H1 (cell line): ENCODE measurements at regions not wholly inside any gene's neighbourhood (a gene's known extent, or its start where the extent isn't known, plus 50 kb on each side); places are given as distances from the start of the nearest gene placed in this dataset.

Source experiments
- CTCF ChIA-PET: fragments of 300-600 bp; sonication (Branson Sonifier 250); formaldehyde crosslinking; loops from one replicate; lab custom pipeline; 2021; ENCODE audit not compliant: partially characterized antibody; lab: Charles Lee
- POLR2A ChIA-PET: fragments of 300-600 bp; sonication (Branson Sonifier 250); formaldehyde crosslinking; loops from one replicate; lab custom pipeline; 2021; ENCODE audit warnings: inconsistent platforms; ENCODE audit not compliant: partially characterized antibody; lab: Charles Lee
- DNase-seq, 2 experiments: peaks; one replicate each; pipeline versions ENCODE4 v3.0.0 to v3.0.0-alpha.2; 2010 to 2022; ENCODE audit warnings: low spot score in 2 of 2, low read depth in 1 of 2, mixed read lengths in 1 of 2
- FAIRE-seq: peaks from 2 replicates; lab custom pipeline; 2011; peaks lifted over from hg19 to GRCh38; lab: Jason Lieb, UNC
- H2AFZ ChIP-seq: 2 replicates; pipeline ENCODE4 v1.8.1; 2012; ENCODE audit warnings: low read length, inconsistent platforms
- H2AK5ac ChIP-seq: 2 replicates; pipeline ENCODE4 v1.6.1; 2013; ENCODE audit warnings: low read depth, low read length
- H2BK120ac ChIP-seq: replicated peaks from 2 replicates; pipeline ENCODE3; 2013; ENCODE audit warnings: low read depth, low read length, inconsistent platforms
- H2BK12ac ChIP-seq: 2 replicates; pipeline ENCODE4 v1.6.1; 2013; ENCODE audit warnings: low read depth, low read length
- H2BK15ac ChIP-seq: 2 replicates; pipeline ENCODE4 v1.6.1; 2013; ENCODE audit warnings: low read length
- H2BK20ac ChIP-seq: 2 replicates; pipeline ENCODE4 v1.6.1; 2013; ENCODE audit warnings: low read length
- H2BK5ac ChIP-seq: 2 replicates; pipeline ENCODE4 v1.6.1; 2013; ENCODE audit warnings: low read depth, low read length
- H3K14ac ChIP-seq: 2 replicates; pipeline ENCODE4 v1.6.1; 2013; ENCODE audit warnings: inconsistent platforms; ENCODE audit not compliant: insufficient read length
- H3K18ac ChIP-seq: 2 replicates; pipeline ENCODE4 v1.6.1; 2013; ENCODE audit warnings: low read length; ENCODE audit errors: extremely low read depth
- H3K23ac ChIP-seq: 2 replicates; pipeline ENCODE4 v1.6.1; 2013; ENCODE audit warnings: inconsistent platforms; ENCODE audit not compliant: insufficient read length
- H3K23me2 ChIP-seq: 2 replicates; pipeline ENCODE4 v1.6.1; 2013; ENCODE audit warnings: low read depth, low read length
- H3K27ac ChIP-seq: 2 replicates; pipeline ENCODE4 v1.6.1; 2011; ENCODE audit warnings: low read depth, low read length, inconsistent platforms
- H3K27me3 ChIP-seq, 4 experiments: replicated peaks in 1 of 4; 1 replicate in 1 of 4; 2 replicates in 3 of 4; pipeline versions ENCODE4 v1.6.1 to v1.8.1; 2011 to 2013; ENCODE audit warnings: low read length in 3 of 4, mild to moderate bottlenecking in 3 of 4, inconsistent platforms in 2 of 4, mixed read lengths in 2 of 4, moderate library complexity in 1 of 4; ENCODE audit not compliant: control insufficient read depth in 3 of 4, insufficient read depth in 3 of 4; ENCODE audit errors: extremely low read depth in 1 of 4
- H3K36me3 ChIP-seq, 4 experiments: 2 replicates each; pipeline versions ENCODE4 v1.6.1 to v1.8.1; 2011 to 2013; ENCODE audit warnings: mild to moderate bottlenecking in 4 of 4, low read length in 3 of 4, moderate library complexity in 2 of 4, control low read depth in 1 of 4, inconsistent platforms in 1 of 4; ENCODE audit not compliant: insufficient read depth in 4 of 4, control insufficient read depth in 2 of 4
- H3K4ac ChIP-seq: replicated peaks from 2 replicates; pipeline ENCODE3; 2013; ENCODE audit warnings: low read length, low read depth, mixed read lengths, inconsistent platforms; ENCODE audit not compliant: insufficient read length
- H3K4me1 ChIP-seq, 4 experiments: replicated peaks in 1 of 4; 1 replicate in 1 of 4; 2 replicates in 3 of 4; pipeline versions ENCODE4 v1.6.1 to v1.8.1; 2011 to 2013; ENCODE audit warnings: low read length in 3 of 4, inconsistent platforms in 2 of 4, mixed read lengths in 1 of 4; ENCODE audit not compliant: insufficient read depth in 4 of 4, control insufficient read depth in 3 of 4
- H3K4me2 ChIP-seq, 2 experiments: 2 replicates each; pipeline versions ENCODE4 v1.6.1 to v1.8.1; 2011 to 2013; ENCODE audit warnings: low read depth in 2 of 2, low read length in 2 of 2, control low read depth in 1 of 2, inconsistent platforms in 1 of 2, mild to moderate bottlenecking in 1 of 2; ENCODE audit not compliant: insufficient read depth in 1 of 2
- H3K4me3 ChIP-seq, 4 experiments: fragments of 200-600, 300-600 bp in 1 of 4; sonication (generic), shearing (Covaris generic), sonication (Bioruptor Twin) in 1 of 4; 2 replicates each; pipeline versions ENCODE4 v1.5.1 to v1.8.1; 2011 to 2016; ENCODE audit warnings: low read length in 4 of 4, low read depth in 3 of 4, control low read depth in 2 of 4, inconsistent platforms in 2 of 4, mild to moderate bottlenecking in 2 of 4, mixed read lengths in 1 of 4, moderate library complexity in 1 of 4; ENCODE audit not compliant: insufficient read depth in 2 of 4; ENCODE audit errors: extremely low read depth in 1 of 4
- H3K56ac ChIP-seq: replicated peaks from 2 replicates; pipeline ENCODE3; 2013; ENCODE audit warnings: low read depth, mild to moderate bottlenecking, mixed read lengths, low read length, inconsistent platforms; ENCODE audit not compliant: insufficient read length
- H3K79me1 ChIP-seq: 2 replicates; pipeline ENCODE4 v1.6.1; 2013; ENCODE audit warnings: low read depth, low read length, control low read depth
- H3K79me2 ChIP-seq, 2 experiments: 2 replicates each; pipeline versions ENCODE4 v1.6.1 to v1.8.1; 2012 to 2013; ENCODE audit warnings: low read length in 2 of 2, mild to moderate bottlenecking in 2 of 2, inconsistent platforms in 1 of 2; ENCODE audit not compliant: insufficient read depth in 2 of 2, control insufficient read depth in 1 of 2
- H3K9ac ChIP-seq, 4 experiments: replicated peaks in 1 of 4; 1 replicate in 1 of 4; 2 replicates in 3 of 4; pipeline versions ENCODE4 v1.6.1 to v1.8.1; 2011 to 2013; ENCODE audit warnings: low read depth in 3 of 4, low read length in 3 of 4, control low read depth in 2 of 4, mild to moderate bottlenecking in 2 of 4, moderate library complexity in 2 of 4, inconsistent platforms in 1 of 4; ENCODE audit errors: extremely low read depth in 1 of 4
- H3K9me3 ChIP-seq, 2 experiments: 2 replicates each; pipeline versions ENCODE4 v1.6.1 to v1.8.1; 2012 to 2013; ENCODE audit warnings: mild to moderate bottlenecking in 2 of 2, moderate library complexity in 2 of 2, control low read depth in 1 of 2, inconsistent platforms in 1 of 2, low read depth in 1 of 2, low read length in 1 of 2, mixed read lengths in 1 of 2; ENCODE audit not compliant: insufficient read depth in 2 of 2
- H4K20me1 ChIP-seq, 2 experiments: replicated peaks in 1 of 2; 2 replicates each; pipeline versions ENCODE3 to v1.8.1; 2011 to 2013; ENCODE audit warnings: inconsistent platforms in 2 of 2, low read length in 2 of 2, mild to moderate bottlenecking in 1 of 2; ENCODE audit not compliant: insufficient read depth in 2 of 2, control insufficient read depth in 1 of 2
- H4K5ac ChIP-seq: 2 replicates; pipeline ENCODE4 v1.6.1; 2013; ENCODE audit warnings: low read length, low read depth, mixed read lengths, inconsistent platforms; ENCODE audit not compliant: insufficient read length
- H4K8ac ChIP-seq: 2 replicates; pipeline ENCODE4 v1.8.0; 2013; ENCODE audit warnings: mild to moderate bottlenecking, moderate library complexity, low read length, inconsistent platforms; ENCODE audit not compliant: insufficient read depth; ENCODE audit errors: extremely low read depth
- H4K91ac ChIP-seq: replicated peaks from 2 replicates; pipeline ENCODE3; 2013; ENCODE audit warnings: low read length, mixed read lengths, inconsistent platforms; ENCODE audit not compliant: insufficient read length
- CTCF ChIP-seq, 3 experiments: IDR thresholded peaks; 1 replicate in 2 of 3; 2 replicates in 1 of 3; pipeline versions ENCODE4 v1.5.1 to v1.6.1; 2011; ENCODE audit warnings: low read length in 3 of 3, mild to moderate bottlenecking in 3 of 3, inconsistent platforms in 2 of 3, low read depth in 1 of 3, moderate library complexity in 1 of 3; ENCODE audit not compliant: insufficient read depth in 1 of 3; ENCODE audit errors: control extremely low read depth in 1 of 3
- E2F6 ChIP-seq: IDR thresholded peaks from 2 replicates; pipeline ENCODE4 v1.6.1; 2012; ENCODE audit warnings: inconsistent platforms
- EGR1 ChIP-seq: IDR thresholded peaks from 2 replicates; pipeline ENCODE4 v1.6.1; 2011; ENCODE audit warnings: low read depth, low read length, borderline replicate concordance
- HDAC6 ChIP-seq: IDR thresholded peaks from one replicate; pipeline ENCODE4 v1.7.1; 2012; ENCODE audit warnings: low read depth, mild to moderate bottlenecking, inconsistent platforms, low read length, moderate library complexity
- JUN ChIP-seq: IDR thresholded peaks from 2 replicates; pipeline ENCODE4 v1.6.1; 2011; ENCODE audit warnings: low read depth, mild to moderate bottlenecking, improper control_type of control experiment, low read length
- MAFK ChIP-seq: IDR thresholded peaks from 2 replicates; pipeline ENCODE4 v1.6.1; 2012; ENCODE audit warnings: low read depth, mild to moderate bottlenecking, improper control_type of control experiment, low read length
- PHF8 ChIP-seq: fragments of 200-600 bp; sonication (generic); conservative IDR thresholded peaks from 2 replicates; pipeline ENCODE4 v1.7.1; 2012; ENCODE audit warnings: low read depth, mild to moderate bottlenecking, inconsistent platforms, low read length, moderate library complexity
- RXRA ChIP-seq: IDR thresholded peaks from 2 replicates; pipeline ENCODE4 v1.6.1; 2011; ENCODE audit warnings: low read depth, mild to moderate bottlenecking, low read length, moderate library complexity; ENCODE audit not compliant: insufficient read depth
- SUZ12 ChIP-seq: fragments of 200-600 bp; sonication (generic); IDR thresholded peaks from 2 replicates; pipeline ENCODE4 v1.6.1; 2012; ENCODE audit warnings: mild to moderate bottlenecking, inconsistent platforms, low read length, moderate library complexity, mixed read lengths
- WGBS, 2 experiments: shearing (Covaris generic) in 1 of 2; methylation state at CpG; one replicate each; pipeline versions ENCODE4 v1.1.6 to v1.1.7; 2013 to 2015; ENCODE audit warnings: low lambda C conversion rate in 2 of 2, mixed read lengths in 2 of 2, inconsistent platforms in 1 of 2, low coverage in 1 of 2, missing lambda C conversion rate in 1 of 2; ENCODE audit not compliant: insufficient replicate concordance in 2 of 2, insufficient coverage in 1 of 2, insufficient read length in 1 of 2; ENCODE audit errors: extremely low coverage in 1 of 2, missing lambda C conversion rate in 1 of 2; 5-methylcytosine and 5-hydroxymethylcytosine counted together

- Histone ChIP-seq H3K56ac (peak overlapping the region; percentile 17), H3K4me1 (no peaks in the 10 kb centered on the region), H4K8ac (no peak overlapping the region), H2BK20ac (no peak overlapping the region), H2BK15ac (no peak overlapping the region), H2BK5ac (no peak overlapping the region), H3K9ac (no peak overlapping the region), H3K79me1 (no peaks in the 10 kb centered on the region), H3K9me3 (no peaks in the 10 kb centered on the region), H2BK12ac (no peak overlapping the region), H4K20me1 (no peaks in the 10 kb centered on the region), H4K91ac (no peak overlapping the region), H4K5ac (no peak overlapping the region), H3K4ac (no peak overlapping the region), H3K18ac (no peak overlapping the region), H3K23ac (no peak overlapping the region), H3K27ac (no peak overlapping the region), H3K4me2 (no peak overlapping the region), H2BK120ac (no peak overlapping the region), H2AK5ac (no peak overlapping the region), H3K14ac (no peak overlapping the region), H3K23me2 (no peaks in the 10 kb centered on the region), H3K36me3 (no peaks in the 10 kb centered on the region), H3K79me2 (no peaks in the 10 kb centered on the region), H3K4me3 (no peak overlapping the region), H3K27me3 (peaks cover 0 to 1% (median 0%) of the 10 kb centered on the region in 4 experiments; a peak in 1 of 7 replicates), H2AFZ (no peak overlapping the region)
- no peak for FAIRE-seq
- POLR2A ChIA-PET: no interaction called here
- WGBS, 2 experiments: 90% methylated on average over 6 of the region's 6 CpGs; no CpG with 5 or more reads in 1 of the 2 experiments
- CTCF ChIA-PET: interaction anchor here (0.6 to 0.8 kb wide), 2 partner anchors 27 to 178 kb away, joined by 3 read pairs; no protein-coding TSS in a partner anchor
- no peak for DNase-seq
- TF ChIP-seq JUN: no peak
- TF ChIP-seq SUZ12: no peak
- no peak for TF ChIP-seq EGR1
- TF ChIP-seq CTCF (IDR thresholded peaks at IDR 0.05; ENCODE audit: control extremely low read depth in 1 of 3, insufficient read depth in 1 of 3, low read depth in 1 of 3, low read length in 3 of 3): no peak
- no peak for TF ChIP-seq E2F6
- TF ChIP-seq RXRA: no peak
- TF ChIP-seq HDAC6: no peak
- no peak for TF ChIP-seq PHF8
- TF ChIP-seq MAFK: no peak
These were observed 258.0 kb downstream of the MTX2 start for GRCh38 chr2:176526995-176527901.
